Activated CD8-positive, alpha-beta memory T cell treated with anti-CD3 and anti-CD28 coated beads, Interleukin-2, amount 50 U/mL, for 1 hour (primary cell): ENCODE measurements at regions not wholly inside any gene's neighbourhood (a gene's known extent, or its start where the extent isn't known, plus 50 kb on each side); places are given as distances from the start of the nearest gene placed in this dataset.

ENCODE experiments used
- DNase-seq: peaks from one replicate; pipeline ENCODE4 v3.0.0-alpha.2; 2020; ENCODE audit errors: extremely low read depth

DNA sequence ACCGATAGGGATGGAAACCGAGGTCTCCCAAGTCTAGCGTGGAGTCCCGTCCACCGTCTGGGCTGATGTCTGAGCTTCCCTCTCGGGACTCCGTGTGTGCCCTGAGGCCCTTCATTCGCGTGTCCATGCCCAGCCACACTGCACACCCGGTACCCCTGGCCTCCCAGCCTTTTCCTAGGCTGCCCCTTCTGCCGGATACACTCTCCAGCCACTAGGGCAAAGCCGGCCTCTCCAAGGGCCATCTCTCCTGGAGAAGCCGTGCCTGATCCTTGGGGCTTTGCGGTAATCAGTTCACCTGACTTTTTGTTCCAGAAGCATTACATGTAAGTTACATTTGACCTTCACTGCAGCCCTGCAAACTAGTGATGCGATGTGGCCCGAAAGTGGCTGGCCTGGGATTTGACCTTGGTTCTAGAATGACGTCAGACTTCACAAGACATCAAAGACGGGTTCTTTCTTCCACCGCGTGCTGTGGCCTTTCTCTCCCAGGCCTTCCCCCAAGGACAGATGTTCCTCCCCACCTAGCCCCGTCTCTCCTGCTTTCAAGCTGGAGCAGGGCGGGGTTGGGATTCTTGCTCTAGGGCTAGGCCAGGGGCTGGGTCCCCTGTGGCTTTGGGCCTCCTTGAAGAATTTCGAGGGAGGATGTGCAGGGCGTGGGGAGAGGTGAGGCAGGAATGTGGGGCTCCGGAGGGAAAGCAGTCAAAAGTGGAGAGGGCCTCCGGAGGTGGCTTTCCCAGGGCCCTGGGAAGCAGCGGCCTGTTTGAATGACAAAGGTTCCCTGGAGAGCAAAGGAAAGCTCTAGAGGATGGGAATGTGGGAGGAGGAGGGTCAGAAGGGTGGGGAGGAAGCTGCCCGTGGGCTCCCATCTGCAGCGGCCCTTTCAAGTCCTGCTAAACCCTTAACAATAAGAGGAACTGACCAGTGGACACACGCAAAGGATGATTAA lies 49.7 kb upstream of the SLC2A1 start:
- no peak for DNase-seq
